ENCODE measurements at regions not wholly inside any gene's neighbourhood (a gene's known extent, or its start where the extent isn't known, plus 50 kb on each side); places are given as distances from the start of the nearest gene placed in this dataset.

DNA sequence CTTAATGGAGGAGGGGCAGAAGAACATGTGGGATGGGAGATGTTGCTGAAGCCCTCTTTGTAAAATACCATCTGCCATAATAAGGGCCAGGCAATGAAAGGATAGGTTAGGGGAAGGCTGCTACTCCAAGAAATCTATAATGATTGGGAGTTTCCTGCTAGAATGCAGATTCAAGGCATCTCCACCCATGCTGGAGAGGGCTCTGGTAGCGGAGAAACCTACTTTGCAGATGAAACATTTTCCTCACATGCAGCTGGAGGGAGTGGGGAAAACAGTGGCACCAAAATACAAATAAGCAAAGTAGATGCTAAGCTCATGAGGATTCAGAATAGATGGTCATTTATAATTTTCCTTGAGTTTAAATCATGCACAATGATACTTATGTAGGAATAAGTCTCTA is 82.3 kb upstream of the GCFC2 start:
- no peak for ATAC-seq
- no peak for TF ChIP-seq ISL1 (CRISPR knock-in tag; IDR thresholded peaks at IDR 0.05)
- TF ChIP-seq CSDC2 (CRISPR knock-in tag; IDR thresholded peaks at IDR 0.05): no peak
- TF ChIP-seq GLIS3 (CRISPR knock-in tag; IDR thresholded peaks at IDR 0.05): no peak
- TF ChIP-seq, protein P1, sequence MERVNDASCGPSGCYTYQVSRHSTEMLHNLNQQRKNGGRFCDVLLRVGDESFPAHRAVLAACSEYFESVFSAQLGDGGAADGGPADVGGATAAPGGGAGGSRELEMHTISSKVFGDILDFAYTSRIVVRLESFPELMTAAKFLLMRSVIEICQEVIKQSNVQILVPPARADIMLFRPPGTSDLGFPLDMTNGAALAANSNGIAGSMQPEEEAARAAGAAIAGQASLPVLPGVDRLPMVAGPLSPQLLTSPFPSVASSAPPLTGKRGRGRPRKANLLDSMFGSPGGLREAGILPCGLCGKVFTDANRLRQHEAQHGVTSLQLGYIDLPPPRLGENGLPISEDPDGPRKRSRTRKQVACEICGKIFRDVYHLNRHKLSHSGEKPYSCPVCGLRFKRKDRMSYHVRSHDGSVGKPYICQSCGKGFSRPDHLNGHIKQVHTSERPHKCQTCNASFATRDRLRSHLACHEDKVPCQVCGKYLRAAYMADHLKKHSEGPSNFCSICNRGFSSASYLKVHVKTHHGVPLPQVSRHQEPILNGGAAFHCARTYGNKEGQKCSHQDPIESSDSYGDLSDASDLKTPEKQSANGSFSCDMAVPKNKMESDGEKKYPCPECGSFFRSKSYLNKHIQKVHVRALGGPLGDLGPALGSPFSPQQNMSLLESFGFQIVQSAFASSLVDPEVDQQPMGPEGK (CRISPR knock-in tag; IDR thresholded peaks at IDR 0.05; ENCODE audit: borderline replicate concordance): no peak
- no peak for TF ChIP-seq TCF4 (CRISPR knock-in tag; IDR thresholded peaks at IDR 0.05; ENCODE audit: borderline replicate concordance)
- no peak for TF ChIP-seq TOX (CRISPR knock-in tag; IDR thresholded peaks at IDR 0.05; ENCODE audit: borderline replicate concordance)
- TF ChIP-seq ZC3H10 (CRISPR knock-in tag; IDR thresholded peaks at IDR 0.05): no peak
- TF ChIP-seq BACH2 (CRISPR knock-in tag; IDR thresholded peaks at IDR 0.05; ENCODE audit: borderline replicate concordance): no peak
- no peak for TF ChIP-seq OSR1 (CRISPR knock-in tag; IDR thresholded peaks at IDR 0.05)
- TF ChIP-seq, protein P2, sequence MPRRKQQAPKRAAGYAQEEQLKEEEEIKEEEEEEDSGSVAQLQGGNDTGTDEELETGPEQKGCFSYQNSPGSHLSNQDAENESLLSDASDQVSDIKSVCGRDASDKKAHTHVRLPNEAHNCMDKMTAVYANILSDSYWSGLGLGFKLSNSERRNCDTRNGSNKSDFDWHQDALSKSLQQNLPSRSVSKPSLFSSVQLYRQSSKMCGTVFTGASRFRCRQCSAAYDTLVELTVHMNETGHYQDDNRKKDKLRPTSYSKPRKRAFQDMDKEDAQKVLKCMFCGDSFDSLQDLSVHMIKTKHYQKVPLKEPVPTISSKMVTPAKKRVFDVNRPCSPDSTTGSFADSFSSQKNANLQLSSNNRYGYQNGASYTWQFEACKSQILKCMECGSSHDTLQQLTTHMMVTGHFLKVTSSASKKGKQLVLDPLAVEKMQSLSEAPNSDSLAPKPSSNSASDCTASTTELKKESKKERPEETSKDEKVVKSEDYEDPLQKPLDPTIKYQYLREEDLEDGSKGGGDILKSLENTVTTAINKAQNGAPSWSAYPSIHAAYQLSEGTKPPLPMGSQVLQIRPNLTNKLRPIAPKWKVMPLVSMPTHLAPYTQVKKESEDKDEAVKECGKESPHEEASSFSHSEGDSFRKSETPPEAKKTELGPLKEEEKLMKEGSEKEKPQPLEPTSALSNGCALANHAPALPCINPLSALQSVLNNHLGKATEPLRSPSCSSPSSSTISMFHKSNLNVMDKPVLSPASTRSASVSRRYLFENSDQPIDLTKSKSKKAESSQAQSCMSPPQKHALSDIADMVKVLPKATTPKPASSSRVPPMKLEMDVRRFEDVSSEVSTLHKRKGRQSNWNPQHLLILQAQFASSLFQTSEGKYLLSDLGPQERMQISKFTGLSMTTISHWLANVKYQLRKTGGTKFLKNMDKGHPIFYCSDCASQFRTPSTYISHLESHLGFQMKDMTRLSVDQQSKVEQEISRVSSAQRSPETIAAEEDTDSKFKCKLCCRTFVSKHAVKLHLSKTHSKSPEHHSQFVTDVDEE (CRISPR knock-in tag; IDR thresholded peaks at IDR 0.05): no peak
- no peak for TF ChIP-seq ZFP3 (CRISPR knock-in tag; IDR thresholded peaks at IDR 0.05)
- TF ChIP-seq ZNF70 (CRISPR knock-in tag; IDR thresholded peaks at IDR 0.05): no peak
- TF ChIP-seq, protein P3, sequence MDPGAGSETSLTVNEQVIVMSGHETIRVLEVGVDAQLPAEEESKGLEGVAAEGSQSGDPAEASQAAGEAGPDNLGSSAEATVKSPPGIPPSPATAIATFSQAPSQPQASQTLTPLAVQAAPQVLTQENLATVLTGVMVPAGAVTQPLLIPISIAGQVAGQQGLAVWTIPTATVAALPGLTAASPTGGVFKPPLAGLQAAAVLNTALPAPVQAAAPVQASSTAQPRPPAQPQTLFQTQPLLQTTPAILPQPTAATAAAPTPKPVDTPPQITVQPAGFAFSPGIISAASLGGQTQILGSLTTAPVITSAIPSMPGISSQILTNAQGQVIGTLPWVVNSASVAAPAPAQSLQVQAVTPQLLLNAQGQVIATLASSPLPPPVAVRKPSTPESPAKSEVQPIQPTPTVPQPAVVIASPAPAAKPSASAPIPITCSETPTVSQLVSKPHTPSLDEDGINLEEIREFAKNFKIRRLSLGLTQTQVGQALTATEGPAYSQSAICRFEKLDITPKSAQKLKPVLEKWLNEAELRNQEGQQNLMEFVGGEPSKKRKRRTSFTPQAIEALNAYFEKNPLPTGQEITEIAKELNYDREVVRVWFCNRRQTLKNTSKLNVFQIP (CRISPR knock-in tag; IDR thresholded peaks at IDR 0.05; ENCODE audit: borderline replicate concordance, low read depth): no peak
- no peak for TF ChIP-seq ZNF8 (CRISPR knock-in tag; IDR thresholded peaks at IDR 0.05)
- no peak for TF ChIP-seq ARNTL (CRISPR knock-in tag; IDR thresholded peaks at IDR 0.05; ENCODE audit: borderline replicate concordance, low read depth)
- no peak for TF ChIP-seq PPARA (CRISPR knock-in tag; IDR thresholded peaks at IDR 0.05; ENCODE audit: borderline replicate concordance)
- TF ChIP-seq, protein P4, sequence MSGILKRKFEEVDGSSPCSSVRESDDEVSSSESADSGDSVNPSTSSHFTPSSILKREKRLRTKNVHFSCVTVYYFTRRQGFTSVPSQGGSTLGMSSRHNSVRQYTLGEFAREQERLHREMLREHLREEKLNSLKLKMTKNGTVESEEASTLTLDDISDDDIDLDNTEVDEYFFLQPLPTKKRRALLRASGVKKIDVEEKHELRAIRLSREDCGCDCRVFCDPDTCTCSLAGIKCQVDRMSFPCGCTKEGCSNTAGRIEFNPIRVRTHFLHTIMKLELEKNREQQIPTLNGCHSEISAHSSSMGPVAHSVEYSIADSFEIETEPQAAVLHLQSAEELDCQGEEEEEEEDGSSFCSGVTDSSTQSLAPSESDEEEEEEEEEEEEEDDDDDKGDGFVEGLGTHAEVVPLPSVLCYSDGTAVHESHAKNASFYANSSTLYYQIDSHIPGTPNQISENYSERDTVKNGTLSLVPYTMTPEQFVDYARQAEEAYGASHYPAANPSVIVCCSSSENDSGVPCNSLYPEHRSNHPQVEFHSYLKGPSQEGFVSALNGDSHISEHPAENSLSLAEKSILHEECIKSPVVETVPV (CRISPR knock-in tag; IDR thresholded peaks at IDR 0.05): no peak
- no peak for TF ChIP-seq RARB (CRISPR knock-in tag; IDR thresholded peaks at IDR 0.05)
- TF ChIP-seq ZFP30 (CRISPR knock-in tag; IDR thresholded peaks at IDR 0.05): no peak
- TF ChIP-seq, protein P5, sequence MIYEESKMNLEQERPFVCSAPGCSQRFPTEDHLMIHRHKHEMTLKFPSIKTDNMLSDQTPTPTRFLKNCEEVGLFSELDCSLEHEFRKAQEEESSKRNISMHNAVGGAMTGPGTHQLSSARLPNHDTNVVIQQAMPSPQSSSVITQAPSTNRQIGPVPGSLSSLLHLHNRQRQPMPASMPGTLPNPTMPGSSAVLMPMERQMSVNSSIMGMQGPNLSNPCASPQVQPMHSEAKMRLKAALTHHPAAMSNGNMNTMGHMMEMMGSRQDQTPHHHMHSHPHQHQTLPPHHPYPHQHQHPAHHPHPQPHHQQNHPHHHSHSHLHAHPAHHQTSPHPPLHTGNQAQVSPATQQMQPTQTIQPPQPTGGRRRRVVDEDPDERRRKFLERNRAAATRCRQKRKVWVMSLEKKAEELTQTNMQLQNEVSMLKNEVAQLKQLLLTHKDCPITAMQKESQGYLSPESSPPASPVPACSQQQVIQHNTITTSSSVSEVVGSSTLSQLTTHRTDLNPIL (CRISPR knock-in tag; IDR thresholded peaks at IDR 0.05; ENCODE audit: low read depth): no peak

DNA sequence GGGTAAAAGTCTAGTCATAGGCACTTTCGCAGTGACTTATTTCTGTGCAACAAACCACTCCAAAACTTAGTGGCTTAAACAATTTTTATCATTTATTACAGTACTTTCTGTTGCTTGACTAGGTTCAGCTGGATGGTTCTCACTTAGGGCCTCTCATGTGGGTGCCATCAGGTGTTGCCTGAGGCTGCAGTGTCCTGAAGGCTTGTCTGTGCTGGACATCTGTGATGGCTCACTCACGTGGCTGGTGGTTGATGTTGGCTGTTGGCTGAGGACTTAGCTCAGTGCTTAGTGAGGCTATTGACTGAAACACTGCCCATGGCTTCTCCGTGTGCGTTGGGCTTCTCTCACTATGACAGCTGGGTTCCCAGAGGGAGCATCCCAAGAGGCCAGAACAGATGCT is 81.4 kb upstream of the GCFC2 start:
- ATAC-seq: no peak
- TF ChIP-seq ESRRG (CRISPR knock-in tag; IDR thresholded peaks at IDR 0.05): no peak
- no peak for TF ChIP-seq ISL1 (CRISPR knock-in tag; IDR thresholded peaks at IDR 0.05)
- TF ChIP-seq ZFP30 (CRISPR knock-in tag; IDR thresholded peaks at IDR 0.05): no peak
- TF ChIP-seq CSDC2 (CRISPR knock-in tag; IDR thresholded peaks at IDR 0.05): no peak
- no peak for TF ChIP-seq ZNF8 (CRISPR knock-in tag; IDR thresholded peaks at IDR 0.05)
- TF ChIP-seq, protein P4 (CRISPR knock-in tag; IDR thresholded peaks at IDR 0.05): no peak
- no peak for TF ChIP-seq BACH2 (CRISPR knock-in tag; IDR thresholded peaks at IDR 0.05; ENCODE audit: borderline replicate concordance)
- no peak for TF ChIP-seq TCF4 (CRISPR knock-in tag; IDR thresholded peaks at IDR 0.05; ENCODE audit: borderline replicate concordance)
- TF ChIP-seq GLIS3 (CRISPR knock-in tag; IDR thresholded peaks at IDR 0.05): no peak
- TF ChIP-seq SNAI2 (CRISPR knock-in tag; IDR thresholded peaks at IDR 0.05): no peak
- TF ChIP-seq ZC3H10 (CRISPR knock-in tag; IDR thresholded peaks at IDR 0.05): no peak
- TF ChIP-seq, protein P5 (CRISPR knock-in tag; IDR thresholded peaks at IDR 0.05; ENCODE audit: low read depth): no peak
- TF ChIP-seq, protein P2 (CRISPR knock-in tag; IDR thresholded peaks at IDR 0.05): no peak
- no peak for TF ChIP-seq ARNTL (CRISPR knock-in tag; IDR thresholded peaks at IDR 0.05; ENCODE audit: borderline replicate concordance, low read depth)

Measured in SK-N-SH treated with all-trans-retinoic acid at 6 μM for 48 hours (cell line).